ENCODE measurements at regions not wholly inside any gene's neighbourhood (a gene's known extent, or its start where the extent isn't known, plus 50 kb on each side); places are given as distances from the start of the nearest gene placed in this dataset.

DNA sequence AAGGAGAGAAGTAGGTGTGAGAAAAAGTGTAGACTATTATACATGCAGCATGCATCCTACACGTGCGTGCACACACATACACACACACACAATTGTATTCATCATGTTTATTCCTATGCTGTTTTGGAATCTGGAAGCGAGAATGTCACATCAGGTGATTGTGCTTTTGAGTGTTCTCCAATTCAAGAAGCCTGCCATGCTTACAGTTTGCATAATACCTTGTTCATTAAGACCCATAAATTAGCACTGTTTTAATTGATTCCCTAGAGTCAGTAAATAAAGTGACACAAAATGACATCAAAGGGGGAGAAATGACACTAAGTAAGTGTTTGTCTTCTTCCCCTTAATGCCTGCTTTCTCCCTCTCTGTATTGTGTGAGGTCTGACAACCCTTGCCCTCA, 336.1 kb upstream of the IGFBP7 start:
- TF ChIP-seq, protein P1, sequence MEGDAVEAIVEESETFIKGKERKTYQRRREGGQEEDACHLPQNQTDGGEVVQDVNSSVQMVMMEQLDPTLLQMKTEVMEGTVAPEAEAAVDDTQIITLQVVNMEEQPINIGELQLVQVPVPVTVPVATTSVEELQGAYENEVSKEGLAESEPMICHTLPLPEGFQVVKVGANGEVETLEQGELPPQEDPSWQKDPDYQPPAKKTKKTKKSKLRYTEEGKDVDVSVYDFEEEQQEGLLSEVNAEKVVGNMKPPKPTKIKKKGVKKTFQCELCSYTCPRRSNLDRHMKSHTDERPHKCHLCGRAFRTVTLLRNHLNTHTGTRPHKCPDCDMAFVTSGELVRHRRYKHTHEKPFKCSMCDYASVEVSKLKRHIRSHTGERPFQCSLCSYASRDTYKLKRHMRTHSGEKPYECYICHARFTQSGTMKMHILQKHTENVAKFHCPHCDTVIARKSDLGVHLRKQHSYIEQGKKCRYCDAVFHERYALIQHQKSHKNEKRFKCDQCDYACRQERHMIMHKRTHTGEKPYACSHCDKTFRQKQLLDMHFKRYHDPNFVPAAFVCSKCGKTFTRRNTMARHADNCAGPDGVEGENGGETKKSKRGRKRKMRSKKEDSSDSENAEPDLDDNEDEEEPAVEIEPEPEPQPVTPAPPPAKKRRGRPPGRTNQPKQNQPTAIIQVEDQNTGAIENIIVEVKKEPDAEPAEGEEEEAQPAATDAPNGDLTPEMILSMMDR (IDR thresholded peaks at IDR 0.05) = no peak
- no peak for TF ChIP-seq POLR2A (IDR thresholded peaks at IDR 0.05)
